IMR-90 (cell line): ENCODE measurements at regions not wholly inside any gene's neighbourhood (a gene's known extent, or its start where the extent isn't known, plus 50 kb on each side); places are given as distances from the start of the nearest gene placed in this dataset.

Experiments used
- CTCF ChIP-seq: conservative IDR thresholded peaks from 2 replicates; pipeline ENCODE4 v1.5.1; 2012; ENCODE audit warnings: mild to moderate bottlenecking, low read depth, low read length, improper control_type of control experiment
- MAFK ChIP-seq: IDR thresholded peaks from 2 replicates; pipeline ENCODE4 v1.6.1; 2012; ENCODE audit warnings: low read depth, low read length, improper control_type of control experiment
- POLR2A ChIP-seq: IDR thresholded peaks from 2 replicates; pipeline ENCODE4 v1.6.1; 2012; ENCODE audit warnings: mild to moderate bottlenecking, low read depth, low read length
- SMC3 ChIP-seq: fragments of 150-350 bp; IDR thresholded peaks from 2 replicates; pipeline ENCODE4 v1.6.1; 2016; ENCODE audit warnings: low read depth, mild to moderate bottlenecking, antibody characterized with exemption, low read length, moderate library complexity

GRCh38 chr9:115799734-115800133, 353.9 kb upstream of the PAPPA start:
- TF ChIP-seq CTCF (no peak), SMC3 (no peak), POLR2A (no peak), MAFK (no peak)
